ENCODE measurements at regions not wholly inside any gene's neighbourhood (a gene's known extent, or its start where the extent isn't known, plus 50 kb on each side); places are given as distances from the start of the nearest gene placed in this dataset.
"Not testable (repeated sequence)": the region's sequence is repeated elsewhere in the genome, so short reads cannot be mapped to it uniquely, and the experiment has no call there.

DNA sequence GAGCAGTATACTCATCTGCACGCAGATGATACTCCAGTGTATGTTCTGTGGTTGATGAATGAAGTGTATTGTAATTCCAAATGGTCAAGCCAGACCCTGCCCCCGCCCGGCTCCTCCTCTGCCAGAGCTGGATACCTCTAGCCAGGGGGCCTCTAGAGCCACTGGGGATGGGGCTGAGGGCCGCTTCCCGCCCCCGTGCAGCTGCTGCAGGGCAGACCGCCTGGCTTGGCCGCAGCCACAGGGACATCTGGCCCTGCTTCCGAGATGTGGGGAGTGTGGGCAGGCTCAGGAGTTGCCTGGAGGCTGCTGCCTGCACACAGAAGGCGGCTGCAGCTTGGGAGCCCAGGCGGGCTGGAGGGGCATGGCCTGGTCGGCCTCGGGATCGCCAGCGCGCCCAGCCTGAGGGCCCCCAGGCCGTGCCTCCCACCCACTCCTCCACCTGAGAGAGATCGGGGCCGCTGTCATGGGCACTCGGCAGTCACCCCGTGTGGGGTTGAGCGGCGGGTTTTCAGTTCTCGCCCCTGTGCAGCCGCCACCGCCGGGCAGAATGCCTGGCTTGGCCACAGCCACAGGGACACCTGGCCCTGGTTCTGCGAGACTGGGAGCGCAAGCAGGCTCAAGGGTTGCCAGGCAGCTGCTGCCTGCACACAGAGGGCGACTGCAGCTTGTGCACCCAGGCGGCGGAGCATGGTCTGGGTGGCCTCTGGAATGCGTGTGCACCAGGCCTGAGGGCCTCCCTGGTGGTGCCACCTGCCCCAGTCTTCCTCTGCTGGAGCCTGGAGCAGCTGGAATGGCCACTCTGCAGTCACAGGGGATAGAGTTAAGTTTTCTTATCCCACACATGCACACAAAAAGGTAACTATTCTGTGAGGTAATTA lies 1643.7 kb downstream of the SPATA31A7 start:
- H4K91ac ChIP-seq (ENCODE audit: insufficient read depth, low read depth, low read length); in situ Hi-C loops (cut with MboI; ENCODE audit: low sequenced_read_pairs); H3K14ac ChIP-seq (replicated peaks; ENCODE audit: low read depth, low read length); CTCF ChIA-PET; H3K27me3 ChIP-seq (ENCODE audit: control insufficient read depth, insufficient read depth, low read length); DNase-seq; H2BK5ac ChIP-seq (ENCODE audit: low read depth, low read length, poor library complexity, severe bottlenecking); intact Hi-C loops (cut with micrococcal nuclease); BruUV-seq (replicated peaks); H3K4me3 ChIP-seq (ENCODE audit: insufficient read depth, low read depth, low read length); H3K9me1 ChIP-seq (ENCODE audit: insufficient read depth, low read length); POLR2A ChIA-PET (ENCODE audit: unreplicated experiment); H3K79me1 ChIP-seq (ENCODE audit: low read depth in 1 of 2, low read length in 2 of 2); ATAC-seq (ENCODE audit: low read depth); H3K9me3 ChIP-seq (ENCODE audit: control insufficient read depth, insufficient read depth, low read length); H2BK15ac ChIP-seq (ENCODE audit: low read depth, low read length); H2AK9ac ChIP-seq (replicated peaks; ENCODE audit: low read depth, low read length, poor library complexity); H4K20me1 ChIP-seq (ENCODE audit: insufficient read depth, low read length); H3K56ac ChIP-seq (ENCODE audit: extremely low read depth, insufficient read depth, low read length); H2AK5ac ChIP-seq (ENCODE audit: low read depth, low read length); H3K4me1 ChIP-seq (ENCODE audit: control insufficient read depth, insufficient read depth, low read length); H3K27ac ChIP-seq (ENCODE audit: insufficient read depth, low read length); H2BK20ac ChIP-seq (ENCODE audit: low read depth, low read length); H3K23ac ChIP-seq (ENCODE audit: low read depth, low read length); H2AFZ ChIP-seq (replicated peaks; ENCODE audit: low read length, poor library complexity); H3K4me2 ChIP-seq (ENCODE audit: low read depth, low read length); H3K36me3 ChIP-seq (ENCODE audit: control insufficient read depth, insufficient read depth, low read length); H3K9ac ChIP-seq (ENCODE audit: low read depth, low read length); H2BK120ac ChIP-seq (ENCODE audit: low read depth, low read length); H3K4ac ChIP-seq (ENCODE audit: low read depth, low read length); H4K5ac ChIP-seq (ENCODE audit: low read depth, low read length); H3K18ac ChIP-seq (ENCODE audit: low read depth, low read length); dilution Hi-C loops (cut with HindIII; ENCODE audit: low sequenced_read_pairs, unreplicated experiment); H4K8ac ChIP-seq (ENCODE audit: low read depth in 2 of 2, low read length in 2 of 2): not testable (repeated sequence)
- WGBS, 2 experiments (ENCODE audit: extremely low coverage in 2 of 2, insufficient read length in 1 of 2) = no CpG with 5 or more reads among the region's 33 CpGs

GRCh38 chr9:62837254-62837911 lies 1647.5 kb downstream of the SPATA31A7 start:
- H3K4me3 ChIP-seq (ENCODE audit: insufficient read depth, low read depth, low read length); H3K14ac ChIP-seq (replicated peaks; ENCODE audit: low read depth, low read length); in situ Hi-C loops (cut with MboI; ENCODE audit: low sequenced_read_pairs); H3K79me1 ChIP-seq (ENCODE audit: low read depth in 1 of 2, low read length in 2 of 2); H3K9me1 ChIP-seq (ENCODE audit: insufficient read depth, low read length); intact Hi-C loops (cut with micrococcal nuclease); POLR2A ChIA-PET (ENCODE audit: unreplicated experiment); H3K18ac ChIP-seq (ENCODE audit: low read depth, low read length); BruUV-seq (replicated peaks); H3K23ac ChIP-seq (ENCODE audit: low read depth, low read length); dilution Hi-C loops (cut with HindIII; ENCODE audit: low sequenced_read_pairs, unreplicated experiment); H4K20me1 ChIP-seq (ENCODE audit: insufficient read depth, low read length); CTCF ChIA-PET; H4K8ac ChIP-seq (ENCODE audit: low read depth in 2 of 2, low read length in 2 of 2); H2BK5ac ChIP-seq (ENCODE audit: low read depth, low read length, poor library complexity, severe bottlenecking); H4K5ac ChIP-seq (ENCODE audit: low read depth, low read length); H3K9ac ChIP-seq (ENCODE audit: low read depth, low read length); H3K36me3 ChIP-seq (ENCODE audit: control insufficient read depth, insufficient read depth, low read length); DNase-seq; H3K27me3 ChIP-seq (ENCODE audit: control insufficient read depth, insufficient read depth, low read length); H3K4me1 ChIP-seq (ENCODE audit: control insufficient read depth, insufficient read depth, low read length); H2BK20ac ChIP-seq (ENCODE audit: low read depth, low read length); H2AFZ ChIP-seq (replicated peaks; ENCODE audit: low read length, poor library complexity); H2BK120ac ChIP-seq (ENCODE audit: low read depth, low read length); H3K9me3 ChIP-seq (ENCODE audit: control insufficient read depth, insufficient read depth, low read length); H3K27ac ChIP-seq (ENCODE audit: insufficient read depth, low read length); H2BK15ac ChIP-seq (ENCODE audit: low read depth, low read length); H3K56ac ChIP-seq (ENCODE audit: extremely low read depth, insufficient read depth, low read length); ATAC-seq (ENCODE audit: low read depth); H2AK9ac ChIP-seq (replicated peaks; ENCODE audit: low read depth, low read length, poor library complexity); H4K91ac ChIP-seq (ENCODE audit: insufficient read depth, low read depth, low read length); H3K4ac ChIP-seq (ENCODE audit: low read depth, low read length); H2AK5ac ChIP-seq (ENCODE audit: low read depth, low read length): not testable (repeated sequence)
- no CpG with 5 or more reads among the region's 50 CpGs for WGBS, 2 experiments (ENCODE audit: extremely low coverage in 2 of 2, insufficient read length in 1 of 2)
- H3K4me2 ChIP-seq (ENCODE audit: low read depth, low read length) = peak overlapping the region; percentile 57; the same call in 1 of the 2 replicates

Measured in IMR-90 (cell line).